H1 (cell line): ENCODE measurements at regions not wholly inside any gene's neighbourhood (a gene's known extent, or its start where the extent isn't known, plus 50 kb on each side); places are given as distances from the start of the nearest gene placed in this dataset.
A peak's percentile ranks its signal among the peaks of the same experiment; 100 is the strongest.
"Not testable (repeated sequence)": the region's sequence is repeated elsewhere in the genome, so short reads cannot be mapped to it uniquely, and the experiment has no call there.

Source experiments
- CTCF ChIA-PET: fragments of 300-600 bp; sonication (Branson Sonifier 250); formaldehyde crosslinking; loops from one replicate; lab custom pipeline; 2021; ENCODE audit not compliant: partially characterized antibody; lab: Charles Lee
- POLR2A ChIA-PET: fragments of 300-600 bp; sonication (Branson Sonifier 250); formaldehyde crosslinking; loops from one replicate; lab custom pipeline; 2021; ENCODE audit warnings: inconsistent platforms; ENCODE audit not compliant: partially characterized antibody; lab: Charles Lee
- DNase-seq, 2 experiments: peaks; one replicate each; pipeline versions ENCODE4 v3.0.0 to v3.0.0-alpha.2; 2010 to 2022; ENCODE audit warnings: low spot score in 2 of 2, low read depth in 1 of 2, mixed read lengths in 1 of 2
- FAIRE-seq: peaks from 2 replicates; lab custom pipeline; 2011; peaks lifted over from hg19 to GRCh38; lab: Jason Lieb, UNC
- H2AFZ ChIP-seq: 2 replicates; pipeline ENCODE4 v1.8.1; 2012; ENCODE audit warnings: low read length, inconsistent platforms
- H2AK5ac ChIP-seq: 2 replicates; pipeline ENCODE4 v1.6.1; 2013; ENCODE audit warnings: low read depth, low read length
- H2BK120ac ChIP-seq: replicated peaks from 2 replicates; pipeline ENCODE3; 2013; ENCODE audit warnings: low read depth, low read length, inconsistent platforms
- H2BK12ac ChIP-seq: 2 replicates; pipeline ENCODE4 v1.6.1; 2013; ENCODE audit warnings: low read depth, low read length
- H2BK15ac ChIP-seq: 2 replicates; pipeline ENCODE4 v1.6.1; 2013; ENCODE audit warnings: low read length
- H2BK20ac ChIP-seq: 2 replicates; pipeline ENCODE4 v1.6.1; 2013; ENCODE audit warnings: low read length
- H2BK5ac ChIP-seq: 2 replicates; pipeline ENCODE4 v1.6.1; 2013; ENCODE audit warnings: low read depth, low read length
- H3K14ac ChIP-seq: 2 replicates; pipeline ENCODE4 v1.6.1; 2013; ENCODE audit warnings: inconsistent platforms; ENCODE audit not compliant: insufficient read length
- H3K18ac ChIP-seq: 2 replicates; pipeline ENCODE4 v1.6.1; 2013; ENCODE audit warnings: low read length; ENCODE audit errors: extremely low read depth
- H3K23ac ChIP-seq: 2 replicates; pipeline ENCODE4 v1.6.1; 2013; ENCODE audit warnings: inconsistent platforms; ENCODE audit not compliant: insufficient read length
- H3K23me2 ChIP-seq: 2 replicates; pipeline ENCODE4 v1.6.1; 2013; ENCODE audit warnings: low read depth, low read length
- H3K27ac ChIP-seq: 2 replicates; pipeline ENCODE4 v1.6.1; 2011; ENCODE audit warnings: low read depth, low read length, inconsistent platforms
- H3K27me3 ChIP-seq, 4 experiments: replicated peaks in 1 of 4; 1 replicate in 1 of 4; 2 replicates in 3 of 4; pipeline versions ENCODE4 v1.6.1 to v1.8.1; 2011 to 2013; ENCODE audit warnings: low read length in 3 of 4, mild to moderate bottlenecking in 3 of 4, inconsistent platforms in 2 of 4, mixed read lengths in 2 of 4, moderate library complexity in 1 of 4; ENCODE audit not compliant: control insufficient read depth in 3 of 4, insufficient read depth in 3 of 4; ENCODE audit errors: extremely low read depth in 1 of 4
- H3K36me3 ChIP-seq, 4 experiments: 2 replicates each; pipeline versions ENCODE4 v1.6.1 to v1.8.1; 2011 to 2013; ENCODE audit warnings: mild to moderate bottlenecking in 4 of 4, low read length in 3 of 4, moderate library complexity in 2 of 4, control low read depth in 1 of 4, inconsistent platforms in 1 of 4; ENCODE audit not compliant: insufficient read depth in 4 of 4, control insufficient read depth in 2 of 4
- H3K4ac ChIP-seq: replicated peaks from 2 replicates; pipeline ENCODE3; 2013; ENCODE audit warnings: low read length, low read depth, mixed read lengths, inconsistent platforms; ENCODE audit not compliant: insufficient read length
- H3K4me1 ChIP-seq, 4 experiments: replicated peaks in 1 of 4; 1 replicate in 1 of 4; 2 replicates in 3 of 4; pipeline versions ENCODE4 v1.6.1 to v1.8.1; 2011 to 2013; ENCODE audit warnings: low read length in 3 of 4, inconsistent platforms in 2 of 4, mixed read lengths in 1 of 4; ENCODE audit not compliant: insufficient read depth in 4 of 4, control insufficient read depth in 3 of 4
- H3K4me2 ChIP-seq, 2 experiments: 2 replicates each; pipeline versions ENCODE4 v1.6.1 to v1.8.1; 2011 to 2013; ENCODE audit warnings: low read depth in 2 of 2, low read length in 2 of 2, control low read depth in 1 of 2, inconsistent platforms in 1 of 2, mild to moderate bottlenecking in 1 of 2; ENCODE audit not compliant: insufficient read depth in 1 of 2
- H3K4me3 ChIP-seq, 4 experiments: fragments of 200-600, 300-600 bp in 1 of 4; sonication (generic), shearing (Covaris generic), sonication (Bioruptor Twin) in 1 of 4; 2 replicates each; pipeline versions ENCODE4 v1.5.1 to v1.8.1; 2011 to 2016; ENCODE audit warnings: low read length in 4 of 4, low read depth in 3 of 4, control low read depth in 2 of 4, inconsistent platforms in 2 of 4, mild to moderate bottlenecking in 2 of 4, mixed read lengths in 1 of 4, moderate library complexity in 1 of 4; ENCODE audit not compliant: insufficient read depth in 2 of 4; ENCODE audit errors: extremely low read depth in 1 of 4
- H3K56ac ChIP-seq: replicated peaks from 2 replicates; pipeline ENCODE3; 2013; ENCODE audit warnings: low read depth, mild to moderate bottlenecking, mixed read lengths, low read length, inconsistent platforms; ENCODE audit not compliant: insufficient read length
- H3K79me1 ChIP-seq: 2 replicates; pipeline ENCODE4 v1.6.1; 2013; ENCODE audit warnings: low read depth, low read length, control low read depth
- H3K79me2 ChIP-seq, 2 experiments: 2 replicates each; pipeline versions ENCODE4 v1.6.1 to v1.8.1; 2012 to 2013; ENCODE audit warnings: low read length in 2 of 2, mild to moderate bottlenecking in 2 of 2, inconsistent platforms in 1 of 2; ENCODE audit not compliant: insufficient read depth in 2 of 2, control insufficient read depth in 1 of 2
- H3K9ac ChIP-seq, 4 experiments: replicated peaks in 1 of 4; 1 replicate in 1 of 4; 2 replicates in 3 of 4; pipeline versions ENCODE4 v1.6.1 to v1.8.1; 2011 to 2013; ENCODE audit warnings: low read depth in 3 of 4, low read length in 3 of 4, control low read depth in 2 of 4, mild to moderate bottlenecking in 2 of 4, moderate library complexity in 2 of 4, inconsistent platforms in 1 of 4; ENCODE audit errors: extremely low read depth in 1 of 4
- H3K9me3 ChIP-seq, 2 experiments: 2 replicates each; pipeline versions ENCODE4 v1.6.1 to v1.8.1; 2012 to 2013; ENCODE audit warnings: mild to moderate bottlenecking in 2 of 2, moderate library complexity in 2 of 2, control low read depth in 1 of 2, inconsistent platforms in 1 of 2, low read depth in 1 of 2, low read length in 1 of 2, mixed read lengths in 1 of 2; ENCODE audit not compliant: insufficient read depth in 2 of 2
- H4K20me1 ChIP-seq, 2 experiments: replicated peaks in 1 of 2; 2 replicates each; pipeline versions ENCODE3 to v1.8.1; 2011 to 2013; ENCODE audit warnings: inconsistent platforms in 2 of 2, low read length in 2 of 2, mild to moderate bottlenecking in 1 of 2; ENCODE audit not compliant: insufficient read depth in 2 of 2, control insufficient read depth in 1 of 2
- H4K5ac ChIP-seq: 2 replicates; pipeline ENCODE4 v1.6.1; 2013; ENCODE audit warnings: low read length, low read depth, mixed read lengths, inconsistent platforms; ENCODE audit not compliant: insufficient read length
- H4K8ac ChIP-seq: 2 replicates; pipeline ENCODE4 v1.8.0; 2013; ENCODE audit warnings: mild to moderate bottlenecking, moderate library complexity, low read length, inconsistent platforms; ENCODE audit not compliant: insufficient read depth; ENCODE audit errors: extremely low read depth
- H4K91ac ChIP-seq: replicated peaks from 2 replicates; pipeline ENCODE3; 2013; ENCODE audit warnings: low read length, mixed read lengths, inconsistent platforms; ENCODE audit not compliant: insufficient read length
- CTCF ChIP-seq, 3 experiments: IDR thresholded peaks; 1 replicate in 2 of 3; 2 replicates in 1 of 3; pipeline versions ENCODE4 v1.5.1 to v1.6.1; 2011; ENCODE audit warnings: low read length in 3 of 3, mild to moderate bottlenecking in 3 of 3, inconsistent platforms in 2 of 3, low read depth in 1 of 3, moderate library complexity in 1 of 3; ENCODE audit not compliant: insufficient read depth in 1 of 3; ENCODE audit errors: control extremely low read depth in 1 of 3
- WGBS, 2 experiments: shearing (Covaris generic) in 1 of 2; methylation state at CpG; one replicate each; pipeline versions ENCODE4 v1.1.6 to v1.1.7; 2013 to 2015; ENCODE audit warnings: low lambda C conversion rate in 2 of 2, mixed read lengths in 2 of 2, inconsistent platforms in 1 of 2, low coverage in 1 of 2, missing lambda C conversion rate in 1 of 2; ENCODE audit not compliant: insufficient replicate concordance in 2 of 2, insufficient coverage in 1 of 2, insufficient read length in 1 of 2; ENCODE audit errors: extremely low coverage in 1 of 2, missing lambda C conversion rate in 1 of 2; 5-methylcytosine and 5-hydroxymethylcytosine counted together

- H4K5ac ChIP-seq, H3K4me3 ChIP-seq, H3K4ac ChIP-seq, H2BK15ac ChIP-seq, H3K14ac ChIP-seq, H3K18ac ChIP-seq, H2BK120ac ChIP-seq, H2AK5ac ChIP-seq, H3K23ac ChIP-seq, H3K79me2 ChIP-seq, H3K36me3 ChIP-seq, H3K79me1 ChIP-seq, H2AFZ ChIP-seq, CTCF ChIA-PET, H3K56ac ChIP-seq, H3K23me2 ChIP-seq, POLR2A ChIA-PET, H4K20me1 ChIP-seq, DNase-seq, H2BK12ac ChIP-seq, H3K9me3 ChIP-seq, H3K27ac ChIP-seq, H2BK5ac ChIP-seq, H3K27me3 ChIP-seq, H3K4me2 ChIP-seq, H3K4me1 ChIP-seq, FAIRE-seq, H4K8ac ChIP-seq, H4K91ac ChIP-seq, H2BK20ac ChIP-seq, H3K9ac ChIP-seq: not testable (repeated sequence)
- 87% methylated on average over 9 of the region's 9 CpGs; no CpG with 5 or more reads in 1 of the 2 experiments for WGBS, 2 experiments
- peak in 1 of 3 experiments; percentile 10; a peak in 1 of 4 replicates for TF ChIP-seq CTCF (IDR thresholded peaks at IDR 0.05; ENCODE audit: control extremely low read depth in 1 of 3, insufficient read depth in 1 of 3, low read depth in 1 of 3, low read length in 3 of 3)
Measured at GRCh38 chr15:85254961-85255360, 125.4 kb upstream of the AKAP13 start.
